ENCODE measurements at regions not wholly inside any gene's neighbourhood (a gene's known extent, or its start where the extent isn't known, plus 50 kb on each side); places are given as distances from the start of the nearest gene placed in this dataset.

- TF ChIP-seq POLR2A (IDR thresholded peaks at IDR 0.05; ENCODE audit: borderline replicate concordance, extremely low read depth, insufficient read depth, insufficient read length) (no peak), POLR2AphosphoS5 (IDR thresholded peaks at IDR 0.05; ENCODE audit: low read depth, low read length) (no peak), YY1 (IDR thresholded peaks at IDR 0.05; ENCODE audit: extremely low read depth, insufficient replicate concordance, low read depth, low read length) (no peak), CTCF (IDR thresholded peaks at IDR 0.05 in 2 of 3, conservative IDR thresholded peaks at IDR 0.05 in 1 of 3; ENCODE audit: borderline replicate concordance in 1 of 3, insufficient read depth in 1 of 3, low read depth in 2 of 3, low read length in 2 of 3) (no peak), EGR1 (IDR thresholded peaks at IDR 0.05; ENCODE audit: low read depth) (no peak), EZH2phosphoT487 (IDR thresholded peaks at IDR 0.05; ENCODE audit: borderline replicate concordance) (no peak), CEBPB (IDR thresholded peaks at IDR 0.05; ENCODE audit: low read depth) (no peak), ZBTB33 (IDR thresholded peaks at IDR 0.05; ENCODE audit: extremely low read depth, insufficient replicate concordance, low read length) (no peak), REST (IDR thresholded peaks at IDR 0.05; ENCODE audit: low read depth) (no peak), MAX (IDR thresholded peaks at IDR 0.05) (no peak), EZH2 (IDR thresholded peaks at IDR 0.05) (no peak), SIN3A (IDR thresholded peaks at IDR 0.05; ENCODE audit: low read depth) (no peak), RAD21 (IDR thresholded peaks at IDR 0.05; ENCODE audit: low read depth) (no peak), SP1 (IDR thresholded peaks at IDR 0.05; ENCODE audit: low read depth) (no peak)
Measured at GRCh38 chr2:9707611-9708160, 76.9 kb upstream of the YWHAQ start.

Data from HCT116 (cell line).